Body of pancreas (tissue), 4 donors: ENCODE measurements at regions not wholly inside any gene's neighbourhood (a gene's known extent, or its start where the extent isn't known, plus 50 kb on each side); places are given as distances from the start of the nearest gene placed in this dataset.

Experiments
- CTCF ChIP-seq, 7 experiments: fragments of 450-650 bp in 4 of 7; fragments of 200-600 bp in 3 of 7; sonication (generic) in 3 of 7; IDR thresholded peaks; one replicate each; pipeline ENCODE4 v1.5.1; 2016 to 2019; ENCODE audit warnings: antibody characterized with exemption in 7 of 7
- POLR2A ChIP-seq, 3 donors: fragments of 450-650 bp; IDR thresholded peaks; one replicate each; pipeline ENCODE4 v1.6.1; 2016; ENCODE audit warnings: antibody characterized with exemption in 3 of 3, mild to moderate bottlenecking in 2 of 3

- TF ChIP-seq POLR2A (IDR thresholded peaks at IDR 0.05), result no peak
- no peak for TF ChIP-seq CTCF (IDR thresholded peaks at IDR 0.05)
Observed at GRCh38 chr3:78344918-78345317, 1305.0 kb downstream of the ROBO2 start.
